ENCODE measurements at regions not wholly inside any gene's neighbourhood (a gene's known extent, or its start where the extent isn't known, plus 50 kb on each side); places are given as distances from the start of the nearest gene placed in this dataset.

DNA sequence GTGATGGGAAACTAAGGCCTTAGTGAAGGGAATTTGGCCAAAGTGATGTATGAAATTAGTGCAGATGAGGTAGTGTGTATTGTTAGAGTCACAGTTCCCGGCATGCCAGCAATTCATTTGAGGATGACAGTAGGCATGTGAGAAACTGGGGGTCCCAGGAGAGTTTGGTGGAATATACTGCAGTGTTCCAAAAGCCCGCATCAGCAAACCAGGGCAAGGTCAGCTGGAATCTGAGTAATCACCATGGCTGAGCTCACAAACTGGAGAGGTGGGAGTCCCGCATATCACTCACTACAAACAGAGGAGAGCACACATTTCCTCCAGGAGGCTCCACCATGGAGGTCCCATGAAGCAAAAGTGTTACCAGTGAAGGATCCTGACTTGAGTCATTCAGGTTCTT lies 740.7 kb downstream of the TNS3 start:
- Histone ChIP-seq H3K4me1 (ENCODE audit: control insufficient read depth in 1 of 2, insufficient read depth in 2 of 2, low read length in 2 of 2) (no peaks in the 10 kb centered on the region), H2AFZ (ENCODE audit: low read depth, low read length, poor library complexity, severe bottlenecking) (no peak overlapping the region), H3K9ac (ENCODE audit: low read length) (no peak overlapping the region), H3K27me3 (ENCODE audit: insufficient read depth, low read length) (no peaks in the 10 kb centered on the region), H3K9me3 (ENCODE audit: control insufficient read depth in 1 of 2, insufficient read depth in 1 of 2, low read depth in 1 of 2, low read length in 2 of 2) (no peaks in the 10 kb centered on the region), H4K20me1 (ENCODE audit: insufficient read depth) (no peaks in the 10 kb centered on the region), H3K4me3 (replicated peaks in 1 of 2; ENCODE audit: low read depth in 1 of 2, low read length in 2 of 2) (no peak overlapping the region), H3K4me2 (ENCODE audit: low read length) (no peak overlapping the region), H3K79me2 (ENCODE audit: insufficient read depth, low read length) (no peaks in the 10 kb centered on the region), H3K9me2 (ENCODE audit: insufficient read depth) (no peaks in the 10 kb centered on the region), H3K27ac (ENCODE audit: low read depth, low read length) (no peak overlapping the region), H3K36me3 (ENCODE audit: control insufficient read depth in 1 of 2, insufficient read depth in 2 of 2, low read length in 2 of 2) (no peaks in the 10 kb centered on the region)
- BruUV-seq (replicated peaks): no TSS peak
- ChIA-PET RAD21 (ENCODE audit: low non-redundant PET in 1 of 2, low total read pairs in 2 of 2, uncharacterized antibody in 2 of 2, unreplicated experiment in 2 of 2) (no interaction called here), CTCF (no interaction called here), POLR2A (no interaction called here)
- TF ChIP-seq JUND (IDR thresholded peaks at IDR 0.05): no peak
- no peak for TF ChIP-seq CTCF (IDR thresholded peaks at IDR 0.05 in 2 of 3, conservative IDR thresholded peaks at IDR 0.05 in 1 of 3; ENCODE audit: borderline replicate concordance in 1 of 3, insufficient read depth in 1 of 3, low read depth in 2 of 3, low read length in 2 of 3)
- no peak for TF ChIP-seq ZNF274 (IDR thresholded peaks at IDR 0.05; ENCODE audit: low read depth, low read length)
- no peak for TF ChIP-seq POLR2AphosphoS5 (IDR thresholded peaks at IDR 0.05; ENCODE audit: low read depth, low read length)
- TF ChIP-seq FOSL1 (IDR thresholded peaks at IDR 0.05; ENCODE audit: low read depth): no peak
- no peak for TF ChIP-seq POLR2A (IDR thresholded peaks at IDR 0.05; ENCODE audit: borderline replicate concordance, extremely low read depth, insufficient read depth, insufficient read length)
- TF ChIP-seq, protein P1, sequence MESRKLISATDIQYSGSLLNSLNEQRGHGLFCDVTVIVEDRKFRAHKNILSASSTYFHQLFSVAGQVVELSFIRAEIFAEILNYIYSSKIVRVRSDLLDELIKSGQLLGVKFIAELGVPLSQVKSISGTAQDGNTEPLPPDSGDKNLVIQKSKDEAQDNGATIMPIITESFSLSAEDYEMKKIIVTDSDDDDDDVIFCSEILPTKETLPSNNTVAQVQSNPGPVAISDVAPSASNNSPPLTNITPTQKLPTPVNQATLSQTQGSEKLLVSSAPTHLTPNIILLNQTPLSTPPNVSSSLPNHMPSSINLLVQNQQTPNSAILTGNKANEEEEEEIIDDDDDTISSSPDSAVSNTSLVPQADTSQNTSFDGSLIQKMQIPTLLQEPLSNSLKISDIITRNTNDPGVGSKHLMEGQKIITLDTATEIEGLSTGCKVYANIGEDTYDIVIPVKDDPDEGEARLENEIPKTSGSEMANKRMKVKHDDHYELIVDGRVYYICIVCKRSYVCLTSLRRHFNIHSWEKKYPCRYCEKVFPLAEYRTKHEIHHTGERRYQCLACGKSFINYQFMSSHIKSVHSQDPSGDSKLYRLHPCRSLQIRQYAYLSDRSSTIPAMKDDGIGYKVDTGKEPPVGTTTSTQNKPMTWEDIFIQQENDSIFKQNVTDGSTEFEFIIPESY (IDR thresholded peaks at IDR 0.05; ENCODE audit: extremely low read depth, insufficient replicate concordance, low read length): no peak
- no peak for TF ChIP-seq MAX (IDR thresholded peaks at IDR 0.05)
- no peak for TF ChIP-seq EZH2 (IDR thresholded peaks at IDR 0.05)
- no peak for TF ChIP-seq TCF7L2 (IDR thresholded peaks at IDR 0.05; ENCODE audit: borderline replicate concordance, extremely low read depth, insufficient read depth, insufficient read length)
- TF ChIP-seq, protein P2, sequence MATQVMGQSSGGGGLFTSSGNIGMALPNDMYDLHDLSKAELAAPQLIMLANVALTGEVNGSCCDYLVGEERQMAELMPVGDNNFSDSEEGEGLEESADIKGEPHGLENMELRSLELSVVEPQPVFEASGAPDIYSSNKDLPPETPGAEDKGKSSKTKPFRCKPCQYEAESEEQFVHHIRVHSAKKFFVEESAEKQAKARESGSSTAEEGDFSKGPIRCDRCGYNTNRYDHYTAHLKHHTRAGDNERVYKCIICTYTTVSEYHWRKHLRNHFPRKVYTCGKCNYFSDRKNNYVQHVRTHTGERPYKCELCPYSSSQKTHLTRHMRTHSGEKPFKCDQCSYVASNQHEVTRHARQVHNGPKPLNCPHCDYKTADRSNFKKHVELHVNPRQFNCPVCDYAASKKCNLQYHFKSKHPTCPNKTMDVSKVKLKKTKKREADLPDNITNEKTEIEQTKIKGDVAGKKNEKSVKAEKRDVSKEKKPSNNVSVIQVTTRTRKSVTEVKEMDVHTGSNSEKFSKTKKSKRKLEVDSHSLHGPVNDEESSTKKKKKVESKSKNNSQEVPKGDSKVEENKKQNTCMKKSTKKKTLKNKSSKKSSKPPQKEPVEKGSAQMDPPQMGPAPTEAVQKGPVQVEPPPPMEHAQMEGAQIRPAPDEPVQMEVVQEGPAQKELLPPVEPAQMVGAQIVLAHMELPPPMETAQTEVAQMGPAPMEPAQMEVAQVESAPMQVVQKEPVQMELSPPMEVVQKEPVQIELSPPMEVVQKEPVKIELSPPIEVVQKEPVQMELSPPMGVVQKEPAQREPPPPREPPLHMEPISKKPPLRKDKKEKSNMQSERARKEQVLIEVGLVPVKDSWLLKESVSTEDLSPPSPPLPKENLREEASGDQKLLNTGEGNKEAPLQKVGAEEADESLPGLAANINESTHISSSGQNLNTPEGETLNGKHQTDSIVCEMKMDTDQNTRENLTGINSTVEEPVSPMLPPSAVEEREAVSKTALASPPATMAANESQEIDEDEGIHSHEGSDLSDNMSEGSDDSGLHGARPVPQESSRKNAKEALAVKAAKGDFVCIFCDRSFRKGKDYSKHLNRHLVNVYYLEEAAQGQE (IDR thresholded peaks at IDR 0.05; ENCODE audit: low read depth): no peak
- no peak for TF ChIP-seq ELF1 (IDR thresholded peaks at IDR 0.05; ENCODE audit: borderline replicate concordance, low read depth)
- DNase-seq (ENCODE audit: low read depth, low spot score) (no peak), ATAC-seq (no peak)
- intact Hi-C loops (cut with micrococcal nuclease): no loop called here
